ENCODE measurements at regions not wholly inside any gene's neighbourhood (a gene's known extent, or its start where the extent isn't known, plus 50 kb on each side); places are given as distances from the start of the nearest gene placed in this dataset.

- no peak for TF ChIP-seq POLR2AphosphoS5 (IDR thresholded peaks at IDR 0.05; ENCODE audit: low read depth, low read length)
- TF ChIP-seq EP300 (IDR thresholded peaks at IDR 0.05; ENCODE audit: borderline replicate concordance in 1 of 2, low read depth in 2 of 2, low read length in 2 of 2) = no peak
- TF ChIP-seq CTCF (IDR thresholded peaks at IDR 0.05; ENCODE audit: control extremely low read depth in 1 of 3, insufficient read depth in 1 of 3, low read depth in 1 of 3, low read length in 3 of 3) = no peak
- no peak for TF ChIP-seq TCF12 (IDR thresholded peaks at IDR 0.05; ENCODE audit: low read depth, low read length)
- no peak for TF ChIP-seq PHF8 (conservative IDR thresholded peaks at IDR 0.05; ENCODE audit: low read depth, low read length)
- no peak for TF ChIP-seq POLR2A (IDR thresholded peaks at IDR 0.05; ENCODE audit: control extremely low read depth in 1 of 2, low read depth in 2 of 2, low read length in 2 of 2)
- TF ChIP-seq TEAD4 (IDR thresholded peaks at IDR 0.05; ENCODE audit: low read depth, low read length) = no peak
- TF ChIP-seq USF2 (IDR thresholded peaks at IDR 0.05; ENCODE audit: low read length) = no peak
- TF ChIP-seq SIRT6 (IDR thresholded peaks at IDR 0.05; ENCODE audit: low read length) = no peak
- no peak for TF ChIP-seq ATF3 (IDR thresholded peaks at IDR 0.05; ENCODE audit: insufficient read depth, low read depth, low read length)
- TF ChIP-seq CBX5 (IDR thresholded peaks at IDR 0.05; ENCODE audit: low read depth, low read length) = no peak
- no peak for TF ChIP-seq CEBPB (IDR thresholded peaks at IDR 0.05; ENCODE audit: low read depth, low read length)
Measured at GRCh38 chr14:53838374-53838773, 118.3 kb downstream of the BMP4 start.

Measured in H1 (cell line).